ENCODE measurements at regions not wholly inside any gene's neighbourhood (a gene's known extent, or its start where the extent isn't known, plus 50 kb on each side); places are given as distances from the start of the nearest gene placed in this dataset.

DNA sequence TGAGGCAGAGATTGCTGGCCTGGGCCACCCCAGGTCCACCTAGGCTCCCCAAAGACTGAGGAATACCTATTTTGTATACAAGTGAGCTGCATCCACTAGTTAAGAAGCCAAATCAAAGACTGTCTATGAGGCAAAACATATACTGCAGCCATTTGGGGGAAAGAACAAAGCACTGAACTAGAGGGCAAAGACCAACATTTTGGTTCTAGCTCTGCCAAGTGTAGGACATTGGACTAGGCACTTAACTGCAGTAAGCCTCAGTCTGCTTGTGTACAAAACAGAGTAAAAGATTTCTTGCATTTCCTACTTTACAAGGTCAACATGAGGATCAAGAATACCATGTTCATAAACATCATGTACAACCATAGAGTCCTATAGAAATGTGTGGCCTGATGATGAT is 94.8 kb upstream of the CYP1B1 start:
- no peak overlapping the region for H3K4me3 ChIP-seq (ENCODE audit: low read depth, low read length)
- no peaks in the 10 kb centered on the region for H3K36me3 ChIP-seq
- H3K27ac ChIP-seq: no peak overlapping the region
- no peak for DNase-seq
- H3K9me3 ChIP-seq (ENCODE audit: severe bottlenecking): peaks cover 3% of the 10 kb centered on the region
- H3K27me3 ChIP-seq (ENCODE audit: insufficient read depth, low read depth, severe bottlenecking): no peaks in the 10 kb centered on the region
- no peak for TF ChIP-seq CTCF (IDR thresholded peaks at IDR 0.05; ENCODE audit: low read depth, low read length)

DNA sequence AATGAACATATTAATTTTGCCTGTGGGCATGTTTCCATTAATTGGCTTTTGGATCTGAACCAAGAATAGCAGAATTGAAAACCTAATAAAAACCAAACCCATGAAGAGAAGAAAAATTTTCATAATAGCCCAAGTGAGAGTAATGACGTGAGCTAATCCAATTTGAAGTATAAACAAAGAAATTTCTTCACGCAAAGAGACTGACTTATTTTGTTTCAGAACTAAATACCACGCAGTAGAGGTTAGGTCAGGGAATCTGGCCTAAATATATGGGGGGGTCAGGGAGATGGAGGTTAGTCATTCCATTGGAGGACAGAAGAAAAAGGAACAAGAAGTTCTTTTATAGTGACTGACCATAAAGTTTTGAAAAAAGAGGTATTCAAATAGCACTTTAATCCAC is 94.1 kb upstream of the CYP1B1 start:
- DNase-seq: no peak
- Histone ChIP-seq H3K4me3 (ENCODE audit: low read depth, low read length) (no peak overlapping the region), H3K27me3 (ENCODE audit: insufficient read depth, low read depth, severe bottlenecking) (no peaks in the 10 kb centered on the region), H3K9me3 (ENCODE audit: severe bottlenecking) (peaks cover 3% of the 10 kb centered on the region), H3K27ac (no peak overlapping the region), H3K36me3 (no peaks in the 10 kb centered on the region)
- TF ChIP-seq CTCF (IDR thresholded peaks at IDR 0.05; ENCODE audit: low read depth, low read length): no peak

DNA sequence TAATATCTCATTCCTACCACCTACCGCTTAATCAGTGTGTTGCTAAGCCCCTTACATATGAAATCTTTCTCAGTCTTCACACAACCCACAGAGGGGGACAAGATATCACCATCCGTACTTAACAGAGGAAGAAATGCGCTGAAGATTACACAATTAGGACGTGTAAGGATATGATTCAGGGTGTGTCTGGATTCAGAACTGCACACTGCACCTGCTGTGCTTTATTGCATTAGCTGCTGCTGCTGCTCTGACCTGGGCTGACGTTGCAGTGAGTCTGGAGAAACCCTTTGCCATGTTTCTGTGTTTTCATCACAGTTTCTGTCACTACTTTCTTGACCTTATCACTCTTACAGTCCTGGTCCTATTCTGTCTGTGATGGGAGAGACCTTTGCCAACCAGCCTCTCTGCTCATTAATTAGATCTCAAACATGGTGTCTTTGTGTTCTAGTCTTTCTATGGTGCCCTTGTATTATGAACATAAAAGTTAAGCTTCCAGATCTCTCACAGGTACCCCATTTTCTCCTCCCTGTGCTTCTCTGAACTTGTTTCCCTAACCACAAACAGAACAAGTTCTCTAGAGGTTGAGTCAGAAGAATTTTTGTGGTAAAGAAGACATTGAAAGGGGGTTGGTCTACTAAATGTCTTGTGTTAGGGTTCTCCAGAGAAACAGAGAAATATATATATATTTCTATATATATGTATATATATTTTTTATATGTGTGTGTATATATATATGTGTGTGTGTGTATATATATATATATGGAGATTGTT is 92.9 kb upstream of the CYP1B1 start:
- Histone ChIP-seq H3K27ac (no peak overlapping the region), H3K27me3 (ENCODE audit: insufficient read depth, low read depth, severe bottlenecking) (no peaks in the 10 kb centered on the region), H3K4me3 (ENCODE audit: low read depth, low read length) (no peak overlapping the region), H3K9me3 (ENCODE audit: severe bottlenecking) (peaks cover 3% of the 10 kb centered on the region), H3K36me3 (no peaks in the 10 kb centered on the region)
- no peak for DNase-seq
- no peak for TF ChIP-seq CTCF (IDR thresholded peaks at IDR 0.05; ENCODE audit: low read depth, low read length)

DNA sequence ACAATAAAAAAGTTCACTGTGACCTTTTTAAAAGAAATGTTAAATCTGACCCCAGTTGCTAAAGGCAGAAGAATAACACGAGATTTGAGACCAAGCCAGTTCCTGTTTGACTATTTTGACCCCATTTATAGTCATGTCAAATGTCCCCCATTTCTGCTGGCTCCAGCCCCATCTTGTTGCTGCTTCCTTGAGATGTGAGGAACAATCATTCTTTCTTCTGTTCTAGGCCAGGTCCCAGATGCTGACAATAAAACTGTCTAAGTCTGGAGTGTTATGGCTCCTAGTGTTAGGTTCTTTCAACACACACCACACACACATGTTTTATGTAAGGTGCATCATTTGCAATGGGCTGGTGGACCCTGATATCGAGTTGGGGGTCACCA is 92.0 kb upstream of the CYP1B1 start:
- H3K27ac ChIP-seq: no peak overlapping the region
- H3K9me3 ChIP-seq (ENCODE audit: severe bottlenecking): peaks cover 3% of the 10 kb centered on the region
- H3K27me3 ChIP-seq (ENCODE audit: insufficient read depth, low read depth, severe bottlenecking): no peaks in the 10 kb centered on the region
- no peak for TF ChIP-seq CTCF (IDR thresholded peaks at IDR 0.05; ENCODE audit: low read depth, low read length)
- H3K4me3 ChIP-seq (ENCODE audit: low read depth, low read length): no peak overlapping the region
- DNase-seq: no peak
- no peaks in the 10 kb centered on the region for H3K36me3 ChIP-seq

GRCh38 chr2:38165698-38166097 is 89.7 kb upstream of the CYP1B1 start:
- Histone ChIP-seq H3K4me3 (ENCODE audit: low read depth, low read length) (no peak overlapping the region), H3K27me3 (ENCODE audit: insufficient read depth, low read depth, severe bottlenecking) (no peaks in the 10 kb centered on the region), H3K9me3 (ENCODE audit: severe bottlenecking) (peaks cover 3% of the 10 kb centered on the region), H3K27ac (no peak overlapping the region), H3K36me3 (no peaks in the 10 kb centered on the region)
- no peak for TF ChIP-seq CTCF (IDR thresholded peaks at IDR 0.05; ENCODE audit: low read depth, low read length)
- DNase-seq: no peak

DNA sequence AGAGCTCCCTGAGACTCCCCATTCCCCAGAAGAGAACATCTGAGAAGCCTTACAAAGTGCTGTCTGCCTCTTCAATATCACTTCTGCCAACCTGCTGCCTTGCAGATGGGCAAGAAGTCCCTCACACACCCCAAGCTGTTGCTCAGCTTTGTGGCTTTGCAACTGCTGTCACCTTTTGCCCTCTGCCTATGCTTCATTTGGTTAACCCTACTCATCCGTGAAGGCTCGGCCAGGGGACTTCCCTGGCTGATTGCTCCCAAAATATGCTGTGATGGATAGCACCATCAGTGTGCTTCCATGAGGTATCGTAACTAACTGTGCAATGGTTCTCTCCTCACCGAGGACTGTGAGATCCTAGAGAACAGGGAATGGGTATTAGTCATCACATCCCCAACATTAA is 88.9 kb upstream of the CYP1B1 start:
- no peak for DNase-seq
- no peaks in the 10 kb centered on the region for H3K27me3 ChIP-seq (ENCODE audit: insufficient read depth, low read depth, severe bottlenecking)
- H3K4me3 ChIP-seq (ENCODE audit: low read depth, low read length): no peak overlapping the region
- no peak overlapping the region for H3K27ac ChIP-seq
- H3K36me3 ChIP-seq: no peaks in the 10 kb centered on the region
- H3K9me3 ChIP-seq (ENCODE audit: severe bottlenecking): peaks cover 3% of the 10 kb centered on the region
- TF ChIP-seq CTCF (IDR thresholded peaks at IDR 0.05; ENCODE audit: low read depth, low read length): no peak
